ENCODE measurements at regions not wholly inside any gene's neighbourhood (a gene's known extent, or its start where the extent isn't known, plus 50 kb on each side); places are given as distances from the start of the nearest gene placed in this dataset.

DNA sequence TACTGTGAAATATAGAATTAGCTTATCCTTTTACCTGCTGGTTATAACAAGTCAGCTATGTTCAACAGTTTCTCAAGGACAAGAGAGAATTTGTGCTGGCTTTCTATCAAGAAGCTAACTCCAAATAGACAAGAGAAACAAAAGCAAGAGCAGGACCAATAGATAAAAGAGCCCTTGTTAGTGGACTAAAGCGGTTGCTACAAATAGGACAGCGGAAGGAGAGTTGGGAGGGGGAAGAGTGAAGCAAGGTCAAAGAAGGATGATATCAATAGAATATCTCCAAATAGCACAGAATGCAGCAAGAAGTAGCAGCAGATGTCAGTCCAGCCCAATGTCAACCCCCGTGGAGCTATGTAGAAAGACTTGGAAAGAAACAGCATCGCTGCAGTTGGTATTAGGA lies 53.0 kb upstream of the AKT3 start:
- Histone ChIP-seq H3K9me3 (ENCODE audit: control insufficient read depth, low read depth, low read length) (no peaks in the 10 kb centered on the region), H2BK15ac (ENCODE audit: low read depth, low read length) (no peak overlapping the region), H3K79me2 (ENCODE audit: insufficient read depth, low read length) (no peaks in the 10 kb centered on the region), H2BK20ac (ENCODE audit: low read depth, low read length, poor library complexity, severe bottlenecking) (no peak overlapping the region), H3T11ph (ENCODE audit: low read length) (no peak overlapping the region), H3K14ac (ENCODE audit: insufficient read depth, low read length) (no peak overlapping the region), H3K4me2 (ENCODE audit: insufficient read depth, insufficient read length, low read length) (no peak overlapping the region), H2BK120ac (ENCODE audit: low read depth, low read length, poor library complexity, severe bottlenecking) (no peak overlapping the region), H2BK5ac (ENCODE audit: insufficient read length, low read length) (no peak overlapping the region), H4K20me1 (ENCODE audit: control insufficient read depth, insufficient read depth, insufficient read length) (no peaks in the 10 kb centered on the region), H4K8ac (replicated peaks; ENCODE audit: insufficient read length, low read depth, low read length) (no peak overlapping the region), H3K27ac (ENCODE audit: insufficient read length, low read depth, low read length) (no peak overlapping the region), H2BK12ac (ENCODE audit: insufficient read length, low read depth, low read length) (no peak overlapping the region), H4K5ac (ENCODE audit: insufficient read length, low read depth, low read length) (no peak overlapping the region), H3K23ac (ENCODE audit: insufficient read length, low read depth, low read length) (no peak overlapping the region), H2AFZ (ENCODE audit: low read length) (no peak overlapping the region), H3K4ac (ENCODE audit: low read depth, low read length) (no peak overlapping the region), H4K91ac (ENCODE audit: insufficient read length, low read depth, low read length) (no peak overlapping the region), H3K27me3 (ENCODE audit: insufficient read depth, low read length) (no peaks in the 10 kb centered on the region), H3K23me2 (ENCODE audit: insufficient read length, low read depth, low read length, poor library complexity, severe bottlenecking) (no peaks in the 10 kb centered on the region), H3K56ac (ENCODE audit: insufficient read length, low read depth, low read length) (no peak overlapping the region), H3K4me1 (ENCODE audit: insufficient read depth, low read length) (no peaks in the 10 kb centered on the region), H3K9ac (ENCODE audit: extremely low read depth, insufficient read length, low read length) (no peak overlapping the region), H3K18ac (ENCODE audit: insufficient read length, low read depth, low read length) (no peak overlapping the region), H2AK5ac (ENCODE audit: insufficient read length, low read length) (no peak overlapping the region), H3K79me1 (ENCODE audit: insufficient read depth, low read depth, low read length, poor library complexity, severe bottlenecking) (no peaks in the 10 kb centered on the region)
- TF ChIP-seq, protein P1, sequence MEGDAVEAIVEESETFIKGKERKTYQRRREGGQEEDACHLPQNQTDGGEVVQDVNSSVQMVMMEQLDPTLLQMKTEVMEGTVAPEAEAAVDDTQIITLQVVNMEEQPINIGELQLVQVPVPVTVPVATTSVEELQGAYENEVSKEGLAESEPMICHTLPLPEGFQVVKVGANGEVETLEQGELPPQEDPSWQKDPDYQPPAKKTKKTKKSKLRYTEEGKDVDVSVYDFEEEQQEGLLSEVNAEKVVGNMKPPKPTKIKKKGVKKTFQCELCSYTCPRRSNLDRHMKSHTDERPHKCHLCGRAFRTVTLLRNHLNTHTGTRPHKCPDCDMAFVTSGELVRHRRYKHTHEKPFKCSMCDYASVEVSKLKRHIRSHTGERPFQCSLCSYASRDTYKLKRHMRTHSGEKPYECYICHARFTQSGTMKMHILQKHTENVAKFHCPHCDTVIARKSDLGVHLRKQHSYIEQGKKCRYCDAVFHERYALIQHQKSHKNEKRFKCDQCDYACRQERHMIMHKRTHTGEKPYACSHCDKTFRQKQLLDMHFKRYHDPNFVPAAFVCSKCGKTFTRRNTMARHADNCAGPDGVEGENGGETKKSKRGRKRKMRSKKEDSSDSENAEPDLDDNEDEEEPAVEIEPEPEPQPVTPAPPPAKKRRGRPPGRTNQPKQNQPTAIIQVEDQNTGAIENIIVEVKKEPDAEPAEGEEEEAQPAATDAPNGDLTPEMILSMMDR (conservative IDR thresholded peaks at IDR 0.05): no peak
- Mint-ChIP-seq H3K4me3 (no peak overlapping the region), H3K36me3 (ENCODE audit: insufficient read depth in 1 of 3, low read depth in 3 of 3) (no peaks in the 10 kb centered on the region), H3K9me3 (no peaks in the 10 kb centered on the region), H3K27me3 (ENCODE audit: low read depth) (peaks cover 2% of the 10 kb centered on the region; the same call in 1 of the 2 replicates), H3K27ac (no peak overlapping the region), H3K4me1 (no peaks in the 10 kb centered on the region)
- WGBS (ENCODE audit: extremely low coverage, insufficient read length, low lambda C conversion rate): no CpG with 5 or more reads among the region's 4 CpGs
- no peak for DNase-seq

Data from H9 (cell line).